H7 (cell line): ENCODE measurements at regions not wholly inside any gene's neighbourhood (a gene's known extent, or its start where the extent isn't known, plus 50 kb on each side); places are given as distances from the start of the nearest gene placed in this dataset.
A peak's percentile ranks its signal among the peaks of the same experiment; 100 is the strongest.

Experiments used
- DNase-seq: peaks from one replicate; pipeline ENCODE4 v3.0.0; 2012
- H3K27me3 ChIP-seq: 2 replicates; pipeline ENCODE4 v1.6.0; 2011; ENCODE audit warnings: mild to moderate bottlenecking, low read length; ENCODE audit not compliant: control insufficient read depth, insufficient read depth
- H3K36me3 ChIP-seq: replicated peaks from 2 replicates; pipeline ENCODE4 v1.5.1; 2011; ENCODE audit warnings: low read length; ENCODE audit not compliant: control insufficient read depth, insufficient read depth
- H3K4me3 ChIP-seq: 2 replicates; pipeline ENCODE4 v1.5.1; 2011; ENCODE audit warnings: low read depth, mild to moderate bottlenecking, control low read depth, low read length, moderate library complexity; ENCODE audit not compliant: insufficient read depth

GRCh38 chr12:74283646-74284045 is 254.0 kb upstream of the ATXN7L3B start:
- Histone ChIP-seq H3K4me3 (no peak overlapping the region), H3K36me3 (no peaks in the 10 kb centered on the region), H3K27me3 (no peaks in the 10 kb centered on the region)
- no peak for DNase-seq

GRCh38 chr12:74285773-74286172 is 251.9 kb upstream of the ATXN7L3B start:
- DNase-seq = no peak
- Histone ChIP-seq H3K27me3 (no peaks in the 10 kb centered on the region), H3K4me3 (no peak overlapping the region), H3K36me3 (no peaks in the 10 kb centered on the region)

- H3K4me3 ChIP-seq = no peak overlapping the region
- no peaks in the 10 kb centered on the region for H3K27me3 ChIP-seq
- no peak for DNase-seq
- H3K36me3 ChIP-seq = no peaks in the 10 kb centered on the region
Measured at GRCh38 chr12:74286254-74286653, 251.4 kb upstream of the ATXN7L3B start.

GRCh38 chr12:74292351-74293194 is 245.1 kb upstream of the ATXN7L3B start:
- DNase-seq = peak; percentile 12
- no peaks in the 10 kb centered on the region for H3K27me3 ChIP-seq
- H3K36me3 ChIP-seq = no peaks in the 10 kb centered on the region
- no peak overlapping the region for H3K4me3 ChIP-seq

GRCh38 chr12:74293689-74294131 is 243.9 kb upstream of the ATXN7L3B start:
- peak; percentile 5 for DNase-seq
- H3K36me3 ChIP-seq = no peaks in the 10 kb centered on the region
- no peaks in the 10 kb centered on the region for H3K27me3 ChIP-seq
- no peak overlapping the region for H3K4me3 ChIP-seq

- peak; percentile 40 for DNase-seq
- no peaks in the 10 kb centered on the region for H3K36me3 ChIP-seq
Measured at GRCh38 chr12:74317078-74317601, 220.5 kb upstream of the ATXN7L3B start.

GRCh38 chr12:74317741-74318140 is 219.9 kb upstream of the ATXN7L3B start:
- Histone ChIP-seq H3K27me3 (no peaks in the 10 kb centered on the region), H3K36me3 (no peaks in the 10 kb centered on the region)
- no peak for DNase-seq

More at GRCh38 chr12:74317078-74317601, 220.5 kb upstream of the ATXN7L3B start:
- Histone ChIP-seq H3K27me3 (no peaks in the 10 kb centered on the region), H3K4me3 (no peak overlapping the region)

GRCh38 chr12:74319886-74320285 is 217.7 kb upstream of the ATXN7L3B start:
- no peak for DNase-seq
- Histone ChIP-seq H3K4me3 (no peak overlapping the region), H3K27me3 (no peaks in the 10 kb centered on the region), H3K36me3 (no peaks in the 10 kb centered on the region)

More at GRCh38 chr12:74317741-74318140, 219.9 kb upstream of the ATXN7L3B start:
- H3K4me3 ChIP-seq = no peak overlapping the region

- no peak overlapping the region for H3K4me3 ChIP-seq
- H3K36me3 ChIP-seq = no peaks in the 10 kb centered on the region
- DNase-seq = no peak
- H3K27me3 ChIP-seq = no peaks in the 10 kb centered on the region
Measured at GRCh38 chr12:74321381-74321780, 216.3 kb upstream of the ATXN7L3B start.

GRCh38 chr12:74322792-74323191 is 214.8 kb upstream of the ATXN7L3B start:
- Histone ChIP-seq H3K4me3 (no peak overlapping the region), H3K36me3 (no peaks in the 10 kb centered on the region), H3K27me3 (no peaks in the 10 kb centered on the region)
- DNase-seq = no peak

- Histone ChIP-seq H3K36me3 (no peaks in the 10 kb centered on the region), H3K27me3 (no peaks in the 10 kb centered on the region), H3K4me3 (no peak overlapping the region)
- no peak for DNase-seq
Measured at GRCh38 chr12:74328623-74329022, 209.0 kb upstream of the ATXN7L3B start.

- Histone ChIP-seq H3K4me3 (no peak overlapping the region), H3K36me3 (no peaks in the 10 kb centered on the region), H3K27me3 (no peaks in the 10 kb centered on the region)
- no peak for DNase-seq
Measured at GRCh38 chr12:74334780-74335179, 202.9 kb upstream of the ATXN7L3B start.

GRCh38 chr12:74337951-74338350 is 199.7 kb upstream of the ATXN7L3B start:
- no peaks in the 10 kb centered on the region for H3K27me3 ChIP-seq
- H3K4me3 ChIP-seq = no peak overlapping the region
- H3K36me3 ChIP-seq = no peaks in the 10 kb centered on the region
- no peak for DNase-seq

GRCh38 chr12:74339211-74339610 is 198.4 kb upstream of the ATXN7L3B start:
- H3K36me3 ChIP-seq = no peaks in the 10 kb centered on the region
- no peak for DNase-seq
- no peaks in the 10 kb centered on the region for H3K27me3 ChIP-seq
- no peak overlapping the region for H3K4me3 ChIP-seq

GRCh38 chr12:74349925-74350324 is 187.7 kb upstream of the ATXN7L3B start:
- no peak overlapping the region for H3K4me3 ChIP-seq
- no peak for DNase-seq
- H3K27me3 ChIP-seq = no peaks in the 10 kb centered on the region
- no peaks in the 10 kb centered on the region for H3K36me3 ChIP-seq
